ENCODE measurements at regions not wholly inside any gene's neighbourhood (a gene's known extent, or its start where the extent isn't known, plus 50 kb on each side); places are given as distances from the start of the nearest gene placed in this dataset.

DNA sequence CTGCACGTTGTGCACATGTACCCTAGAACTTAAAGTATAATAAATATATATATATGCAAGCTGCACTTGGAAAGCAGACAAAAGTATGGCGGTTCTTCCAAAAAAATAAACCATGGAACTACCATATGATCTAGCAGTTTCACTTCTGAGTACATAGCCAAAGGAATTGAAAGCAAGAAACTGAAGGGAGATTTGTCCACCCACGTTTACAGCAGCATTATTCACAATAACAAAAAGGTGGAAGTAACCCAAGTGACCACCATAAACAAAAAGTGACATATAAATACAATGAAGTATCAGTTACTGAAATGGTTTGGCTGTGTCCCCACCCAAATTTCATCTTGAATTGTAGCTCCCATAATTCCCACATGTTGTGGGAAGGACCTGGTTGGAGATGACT, 525.3 kb upstream of the CELF2 start:
- Histone ChIP-seq H3K9me3 (ENCODE audit: insufficient read depth, low read depth, low read length) (no peaks in the 10 kb centered on the region), H3K27me3 (ENCODE audit: insufficient read depth, low read length) (no peaks in the 10 kb centered on the region), H3K79me2 (ENCODE audit: insufficient read depth, low read length) (no peaks in the 10 kb centered on the region), H2AFZ (ENCODE audit: low read depth, low read length) (no peak overlapping the region), H4K20me1 (ENCODE audit: insufficient read depth, low read length) (no peaks in the 10 kb centered on the region), H3K36me3 (ENCODE audit: insufficient read depth, low read length) (no peaks in the 10 kb centered on the region), H3K9ac (ENCODE audit: low read length) (no peak overlapping the region), H3K4me3 (ENCODE audit: insufficient read depth, low read depth, low read length) (no peak overlapping the region), H3K27ac (ENCODE audit: low read depth, low read length) (no peak overlapping the region), H3K4me1 (ENCODE audit: insufficient read depth, low read length) (peaks cover 8% of the 10 kb centered on the region), H3K4me2 (ENCODE audit: low read length) (no peak overlapping the region)
- Mint-ChIP-seq H3K27ac (ENCODE audit: unreplicated experiment) (no peak overlapping the region), H3K4me1 (ENCODE audit: low read depth, unreplicated experiment) (peaks cover 5% of the 10 kb centered on the region), H3K4me3 (ENCODE audit: unreplicated experiment) (no peak overlapping the region), H3K9me3 (ENCODE audit: unreplicated experiment) (peaks cover 3% of the 10 kb centered on the region), H3K27me3 (ENCODE audit: low read depth, unreplicated experiment) (no peaks in the 10 kb centered on the region), H3K36me3 (ENCODE audit: low read depth, unreplicated experiment) (no peaks in the 10 kb centered on the region)
- TF ChIP-seq EZH2 (IDR thresholded peaks at IDR 0.05; ENCODE audit: insufficient read depth, low read length) = no peak
- TF ChIP-seq, protein P1, sequence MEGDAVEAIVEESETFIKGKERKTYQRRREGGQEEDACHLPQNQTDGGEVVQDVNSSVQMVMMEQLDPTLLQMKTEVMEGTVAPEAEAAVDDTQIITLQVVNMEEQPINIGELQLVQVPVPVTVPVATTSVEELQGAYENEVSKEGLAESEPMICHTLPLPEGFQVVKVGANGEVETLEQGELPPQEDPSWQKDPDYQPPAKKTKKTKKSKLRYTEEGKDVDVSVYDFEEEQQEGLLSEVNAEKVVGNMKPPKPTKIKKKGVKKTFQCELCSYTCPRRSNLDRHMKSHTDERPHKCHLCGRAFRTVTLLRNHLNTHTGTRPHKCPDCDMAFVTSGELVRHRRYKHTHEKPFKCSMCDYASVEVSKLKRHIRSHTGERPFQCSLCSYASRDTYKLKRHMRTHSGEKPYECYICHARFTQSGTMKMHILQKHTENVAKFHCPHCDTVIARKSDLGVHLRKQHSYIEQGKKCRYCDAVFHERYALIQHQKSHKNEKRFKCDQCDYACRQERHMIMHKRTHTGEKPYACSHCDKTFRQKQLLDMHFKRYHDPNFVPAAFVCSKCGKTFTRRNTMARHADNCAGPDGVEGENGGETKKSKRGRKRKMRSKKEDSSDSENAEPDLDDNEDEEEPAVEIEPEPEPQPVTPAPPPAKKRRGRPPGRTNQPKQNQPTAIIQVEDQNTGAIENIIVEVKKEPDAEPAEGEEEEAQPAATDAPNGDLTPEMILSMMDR (IDR thresholded peaks at IDR 0.05; ENCODE audit: insufficient read depth, low read depth, low read length) = no peak
- no peak for DNase-seq (ENCODE audit: low read depth)
- FAIRE-seq = no peak

GRCh38 chr10:10493833-10494232, 523.8 kb upstream of the CELF2 start:
- TF ChIP-seq, protein P1 (IDR thresholded peaks at IDR 0.05; ENCODE audit: insufficient read depth, low read depth, low read length) = no peak
- TF ChIP-seq EZH2 (IDR thresholded peaks at IDR 0.05; ENCODE audit: insufficient read depth, low read length) = no peak
- Histone ChIP-seq H3K9ac (ENCODE audit: low read length) (no peak overlapping the region), H3K9me3 (ENCODE audit: insufficient read depth, low read depth, low read length) (no peaks in the 10 kb centered on the region), H3K36me3 (ENCODE audit: insufficient read depth, low read length) (no peaks in the 10 kb centered on the region), H3K4me2 (ENCODE audit: low read length) (no peak overlapping the region), H4K20me1 (ENCODE audit: insufficient read depth, low read length) (no peaks in the 10 kb centered on the region), H3K79me2 (ENCODE audit: insufficient read depth, low read length) (no peaks in the 10 kb centered on the region), H2AFZ (ENCODE audit: low read depth, low read length) (no peak overlapping the region), H3K27ac (ENCODE audit: low read depth, low read length) (no peak overlapping the region), H3K4me3 (ENCODE audit: insufficient read depth, low read depth, low read length) (no peak overlapping the region), H3K27me3 (ENCODE audit: insufficient read depth, low read length) (no peaks in the 10 kb centered on the region), H3K4me1 (ENCODE audit: insufficient read depth, low read length) (peaks cover 8% of the 10 kb centered on the region)
- Mint-ChIP-seq H3K36me3 (ENCODE audit: low read depth, unreplicated experiment) (no peaks in the 10 kb centered on the region), H3K27me3 (ENCODE audit: low read depth, unreplicated experiment) (no peaks in the 10 kb centered on the region), H3K4me3 (ENCODE audit: unreplicated experiment) (no peak overlapping the region), H3K4me1 (ENCODE audit: low read depth, unreplicated experiment) (peaks cover 5% of the 10 kb centered on the region), H3K9me3 (ENCODE audit: unreplicated experiment) (peaks cover 3% of the 10 kb centered on the region), H3K27ac (ENCODE audit: unreplicated experiment) (no peak overlapping the region)
- no peak for FAIRE-seq
- DNase-seq (ENCODE audit: low read depth) = no peak

GRCh38 chr10:10497245-10497644, 520.4 kb upstream of the CELF2 start:
- Histone ChIP-seq H3K36me3 (ENCODE audit: insufficient read depth, low read length) (no peaks in the 10 kb centered on the region), H3K9me3 (ENCODE audit: insufficient read depth, low read depth, low read length) (no peaks in the 10 kb centered on the region), H3K79me2 (ENCODE audit: insufficient read depth, low read length) (no peaks in the 10 kb centered on the region), H3K27me3 (ENCODE audit: insufficient read depth, low read length) (no peaks in the 10 kb centered on the region), H3K4me3 (ENCODE audit: insufficient read depth, low read depth, low read length) (no peak overlapping the region), H4K20me1 (ENCODE audit: insufficient read depth, low read length) (no peaks in the 10 kb centered on the region), H3K27ac (ENCODE audit: low read depth, low read length) (no peak overlapping the region), H3K4me2 (ENCODE audit: low read length) (no peak overlapping the region), H3K9ac (ENCODE audit: low read length) (no peak overlapping the region), H3K4me1 (ENCODE audit: insufficient read depth, low read length) (no peaks in the 10 kb centered on the region), H2AFZ (ENCODE audit: low read depth, low read length) (no peak overlapping the region)
- H3K27ac Mint-ChIP-seq (ENCODE audit: unreplicated experiment) = no peak overlapping the region
- H3K4me1 Mint-ChIP-seq (ENCODE audit: low read depth, unreplicated experiment) = peaks cover 12% of the 10 kb centered on the region
- no peak for FAIRE-seq
- no peak for DNase-seq (ENCODE audit: low read depth)
- no peak overlapping the region for H3K4me3 Mint-ChIP-seq (ENCODE audit: unreplicated experiment)
- TF ChIP-seq EZH2 (IDR thresholded peaks at IDR 0.05; ENCODE audit: insufficient read depth, low read length) = no peak
- TF ChIP-seq, protein P1 (IDR thresholded peaks at IDR 0.05; ENCODE audit: insufficient read depth, low read depth, low read length) = no peak
- H3K9me3 Mint-ChIP-seq (ENCODE audit: unreplicated experiment) = peaks cover 5% of the 10 kb centered on the region
- H3K36me3 Mint-ChIP-seq (ENCODE audit: low read depth, unreplicated experiment) = no peaks in the 10 kb centered on the region
- no peaks in the 10 kb centered on the region for H3K27me3 Mint-ChIP-seq (ENCODE audit: low read depth, unreplicated experiment)
